ENCODE measurements at regions not wholly inside any gene's neighbourhood (a gene's known extent, or its start where the extent isn't known, plus 50 kb on each side); places are given as distances from the start of the nearest gene placed in this dataset.

DNA sequence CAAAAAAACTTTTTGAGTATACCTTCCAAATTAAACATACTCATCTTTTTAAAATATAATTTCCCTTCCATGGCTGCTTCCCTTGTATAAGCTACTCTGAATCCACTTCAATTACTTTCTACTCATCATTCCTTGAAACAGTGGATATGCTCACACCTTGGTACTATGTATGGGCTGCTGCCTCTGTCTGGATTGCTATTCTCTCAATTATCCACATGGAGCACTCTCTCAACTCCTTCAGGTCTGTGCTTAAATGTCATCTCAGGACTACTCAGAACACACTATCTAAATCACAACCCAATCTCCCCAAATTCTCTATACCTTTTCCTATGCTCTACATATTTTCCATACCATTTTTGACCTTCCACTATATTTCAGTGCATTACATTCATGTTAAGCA, 898.9 kb upstream of the EPHA5 start:
- no peak for TF ChIP-seq FOXM1 (IDR thresholded peaks at IDR 0.05; ENCODE audit: borderline replicate concordance)
- TF ChIP-seq BHLHE40 (IDR thresholded peaks at IDR 0.05; ENCODE audit: borderline replicate concordance), result no peak
- no peak for TF ChIP-seq FOXK2 (IDR thresholded peaks at IDR 0.05)
- TF ChIP-seq TARDBP (IDR thresholded peaks at IDR 0.05), result no peak
- TF ChIP-seq ELF4 (IDR thresholded peaks at IDR 0.05), result no peak
- TF ChIP-seq SUZ12 (IDR thresholded peaks at IDR 0.05), result no peak
- no peak for TF ChIP-seq SP1 (IDR thresholded peaks at IDR 0.05)
- TF ChIP-seq FOXA1 (IDR thresholded peaks at IDR 0.05), result no peak
- no peak for TF ChIP-seq L3MBTL2 (conservative IDR thresholded peaks at IDR 0.05)
- TF ChIP-seq, protein P1, sequence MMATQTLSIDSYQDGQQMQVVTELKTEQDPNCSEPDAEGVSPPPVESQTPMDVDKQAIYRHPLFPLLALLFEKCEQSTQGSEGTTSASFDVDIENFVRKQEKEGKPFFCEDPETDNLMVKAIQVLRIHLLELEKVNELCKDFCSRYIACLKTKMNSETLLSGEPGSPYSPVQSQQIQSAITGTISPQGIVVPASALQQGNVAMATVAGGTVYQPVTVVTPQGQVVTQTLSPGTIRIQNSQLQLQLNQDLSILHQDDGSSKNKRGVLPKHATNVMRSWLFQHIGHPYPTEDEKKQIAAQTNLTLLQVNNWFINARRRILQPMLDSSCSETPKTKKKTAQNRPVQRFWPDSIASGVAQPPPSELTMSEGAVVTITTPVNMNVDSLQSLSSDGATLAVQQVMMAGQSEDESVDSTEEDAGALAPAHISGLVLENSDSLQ (IDR thresholded peaks at IDR 0.05), result no peak
